HG02943 (cell line): ENCODE measurements at regions not wholly inside any gene's neighbourhood (a gene's known extent, or its start where the extent isn't known, plus 50 kb on each side); places are given as distances from the start of the nearest gene placed in this dataset.

ENCODE experiments used
- ATAC-seq: cut with Tn5 transposase; IDR thresholded peaks from one replicate; pipeline ENCODE4 v1.9.1; 2021; ENCODE audit warnings: mild to moderate bottlenecking, low read depth, moderate library complexity; ENCODE audit not compliant: unreplicated experiment

DNA sequence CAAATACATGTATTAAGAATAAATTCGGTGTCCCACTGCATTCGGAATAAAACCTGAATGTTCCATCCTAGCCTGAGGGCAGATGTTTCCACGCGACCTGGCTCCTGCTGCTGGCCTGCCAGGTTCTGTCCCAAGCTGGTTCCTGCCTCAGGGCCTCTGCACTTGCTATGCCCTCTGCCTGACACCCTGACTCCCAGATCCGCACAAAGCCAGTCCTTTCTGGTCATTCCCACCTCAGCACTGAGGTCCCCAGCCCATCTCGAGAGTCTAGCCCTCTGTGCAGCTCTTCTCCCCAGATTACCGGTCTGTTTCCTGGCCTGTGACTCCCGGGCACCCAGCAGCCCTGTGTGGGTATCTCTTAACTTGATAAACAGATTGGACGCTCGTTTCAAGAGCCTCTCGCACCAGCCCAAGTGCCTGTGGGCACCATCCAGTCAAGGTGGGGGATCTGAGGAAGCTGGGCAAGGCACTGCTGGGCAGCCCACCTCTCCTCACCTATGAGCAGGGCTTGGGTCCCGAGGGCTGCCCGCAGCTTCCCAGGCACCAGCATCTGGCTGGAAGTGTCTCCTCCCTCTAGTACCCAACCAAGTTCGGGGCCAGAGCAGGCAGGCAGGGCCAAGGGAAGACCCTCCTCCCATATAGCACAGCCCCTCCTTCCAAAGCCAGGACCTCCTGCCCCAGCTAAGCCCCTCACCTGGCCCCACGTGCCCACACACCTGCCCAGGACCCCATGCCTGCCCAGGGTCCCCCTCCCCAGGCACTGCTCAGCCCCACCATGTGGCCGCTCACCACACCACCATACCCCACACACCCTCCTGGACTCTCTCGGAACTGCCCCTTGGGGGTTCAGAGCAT is 132.2 kb downstream of the NCOR2 start:
- no peak for ATAC-seq

DNA sequence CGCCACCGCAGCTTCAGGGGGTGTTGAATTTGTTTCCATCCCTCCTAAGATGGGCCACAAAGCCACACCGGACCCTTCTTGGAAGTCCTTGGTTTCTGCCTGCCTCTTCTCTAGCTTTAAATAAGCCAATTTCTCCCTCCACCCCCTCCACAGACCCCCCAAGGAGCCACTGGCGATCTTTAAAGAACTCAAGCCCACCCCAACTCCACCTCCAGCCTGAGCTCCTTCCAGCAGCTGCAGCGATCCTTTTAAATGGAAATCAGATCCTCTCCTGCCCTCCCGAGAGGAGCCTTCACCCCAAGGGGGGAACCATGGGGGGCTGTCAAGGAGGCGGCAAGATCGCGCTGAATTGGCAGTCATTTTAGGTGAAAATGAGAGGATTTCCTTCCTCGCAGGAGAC is 133.1 kb downstream of the NCOR2 start:
- ATAC-seq, result no peak

DNA sequence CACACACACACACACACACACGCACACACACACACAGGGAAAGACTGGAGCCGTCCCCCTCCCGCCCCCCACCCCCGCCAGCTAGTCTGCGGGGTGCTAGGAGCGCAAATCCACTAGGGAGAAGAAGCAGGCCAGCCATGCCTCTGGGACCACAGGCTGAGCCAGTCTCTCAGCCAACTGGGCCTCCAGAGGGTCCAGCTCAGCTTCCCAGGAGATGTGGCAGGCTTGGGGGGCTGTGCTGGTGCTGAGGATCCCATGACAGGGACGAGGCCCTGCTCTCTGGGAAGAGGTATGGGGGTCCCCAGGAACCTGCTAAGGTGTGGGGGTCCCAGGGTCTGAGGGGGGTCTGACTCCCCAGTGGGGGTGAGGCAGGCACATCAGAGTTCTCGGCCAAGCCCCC is 133.5 kb downstream of the NCOR2 start:
- ATAC-seq, result no peak

DNA sequence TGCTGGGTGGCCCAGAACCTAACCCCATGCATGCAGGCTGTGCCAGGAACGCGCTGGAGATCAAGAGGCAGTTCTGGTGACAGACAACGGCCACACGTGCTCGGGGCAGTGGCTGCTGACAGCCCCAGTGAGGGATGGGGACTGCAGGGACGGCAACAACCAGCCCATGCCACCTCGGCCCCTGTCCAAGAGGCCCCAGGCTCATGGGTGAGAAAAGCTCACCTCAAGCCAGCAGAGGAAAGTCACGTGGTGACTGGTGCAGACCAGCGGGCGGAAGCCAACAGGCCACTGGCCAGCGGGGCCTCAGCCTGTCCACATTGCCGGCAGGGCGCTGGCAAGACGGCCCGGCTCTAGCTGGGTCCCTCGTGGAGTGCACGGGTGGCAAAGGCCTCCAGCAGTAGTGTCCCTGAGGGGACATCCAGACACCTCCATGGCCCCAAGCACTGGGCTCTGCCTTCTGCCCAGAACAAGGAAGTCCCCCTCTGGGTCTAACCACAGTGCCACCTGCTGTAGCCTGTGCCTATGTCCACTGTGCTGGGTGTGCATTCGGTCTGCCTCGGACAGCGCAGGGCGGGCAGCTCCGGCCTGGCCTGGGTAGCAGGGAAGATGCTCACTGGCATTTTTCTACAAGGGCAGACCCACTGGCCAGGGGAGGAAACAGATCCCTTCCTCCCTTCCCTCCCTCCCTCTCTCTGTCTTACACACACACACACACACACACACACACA is 134.1 kb downstream of the NCOR2 start:
- no peak for ATAC-seq

DNA sequence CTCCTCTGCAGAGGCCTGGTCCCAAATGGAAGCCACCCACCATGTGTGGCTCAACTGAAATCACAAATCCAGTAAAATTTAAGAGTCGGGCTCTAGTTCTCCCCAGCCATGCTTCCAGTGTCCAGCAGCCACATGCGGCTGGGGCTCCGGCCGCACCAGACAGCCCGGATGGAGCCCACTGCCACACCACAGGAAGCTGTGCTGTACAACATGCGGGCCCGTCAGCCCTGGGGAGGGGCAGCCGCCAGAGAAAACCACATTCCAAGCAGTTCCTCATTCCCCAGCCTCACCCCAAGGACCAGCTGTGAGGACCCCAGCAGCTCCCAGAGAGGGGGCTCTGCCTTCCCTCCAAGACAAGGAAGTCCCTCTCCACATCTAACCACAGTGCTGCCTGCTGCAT is 135.0 kb downstream of the NCOR2 start:
- ATAC-seq, result no peak

DNA sequence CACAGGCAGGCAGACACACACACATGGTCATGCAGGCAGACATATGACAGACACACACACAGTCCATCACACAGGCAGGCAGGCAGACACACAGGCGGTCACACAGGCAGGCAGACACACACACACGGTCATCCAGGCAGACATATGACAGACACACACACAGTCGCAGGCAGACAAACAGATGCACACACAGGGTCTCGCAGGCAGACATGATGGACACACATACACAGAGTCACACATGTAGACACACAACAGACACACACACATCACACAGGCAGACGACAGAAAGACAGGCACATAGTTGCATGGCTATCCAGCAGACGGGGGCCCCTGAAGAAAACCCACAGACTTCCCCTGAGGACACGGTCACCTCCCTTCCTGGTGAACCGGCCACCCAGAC is 135.4 kb downstream of the NCOR2 start:
- no peak for ATAC-seq

DNA sequence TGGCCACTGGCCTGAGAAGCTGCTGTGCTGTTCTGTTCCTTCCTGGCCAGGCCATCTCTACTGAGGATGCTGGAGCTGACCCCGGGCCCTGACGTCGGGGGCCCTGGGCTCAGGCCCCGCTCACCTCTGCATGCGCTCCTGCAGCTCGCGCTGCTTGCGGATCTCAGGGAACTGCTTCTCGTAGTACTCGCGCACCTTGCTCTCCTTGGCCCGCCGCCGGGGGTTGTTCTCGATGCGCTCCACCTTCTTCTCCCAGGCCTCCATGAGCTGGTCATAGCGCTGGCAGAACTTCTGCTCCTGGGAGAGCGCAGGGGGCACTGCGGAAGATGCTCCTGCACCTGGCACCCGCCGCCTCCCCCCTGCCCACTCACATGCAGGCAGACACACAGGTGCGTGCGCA is 135.6 kb downstream of the RFLNA start:
- ATAC-seq, result no peak

DNA sequence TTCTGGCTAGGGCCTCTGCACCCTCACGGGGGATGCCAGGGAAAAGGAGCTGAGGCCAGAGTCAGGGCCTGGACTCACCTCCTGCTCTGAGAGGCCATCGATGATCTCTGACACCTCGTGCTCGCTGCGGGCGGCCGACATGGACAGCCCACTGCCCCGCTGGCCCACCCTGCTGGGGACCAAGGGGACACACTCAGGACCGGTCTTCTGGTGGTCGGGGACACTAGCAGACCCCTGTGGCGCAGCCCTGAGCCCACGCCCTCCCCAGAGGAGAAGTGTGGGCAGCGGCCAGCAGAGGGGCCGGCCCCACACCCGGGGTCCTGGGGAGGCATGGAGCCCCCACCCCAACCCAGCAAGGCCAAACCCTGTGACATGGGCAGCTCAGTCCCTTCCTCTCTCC is 134.6 kb downstream of the RFLNA start:
- no peak for ATAC-seq

DNA sequence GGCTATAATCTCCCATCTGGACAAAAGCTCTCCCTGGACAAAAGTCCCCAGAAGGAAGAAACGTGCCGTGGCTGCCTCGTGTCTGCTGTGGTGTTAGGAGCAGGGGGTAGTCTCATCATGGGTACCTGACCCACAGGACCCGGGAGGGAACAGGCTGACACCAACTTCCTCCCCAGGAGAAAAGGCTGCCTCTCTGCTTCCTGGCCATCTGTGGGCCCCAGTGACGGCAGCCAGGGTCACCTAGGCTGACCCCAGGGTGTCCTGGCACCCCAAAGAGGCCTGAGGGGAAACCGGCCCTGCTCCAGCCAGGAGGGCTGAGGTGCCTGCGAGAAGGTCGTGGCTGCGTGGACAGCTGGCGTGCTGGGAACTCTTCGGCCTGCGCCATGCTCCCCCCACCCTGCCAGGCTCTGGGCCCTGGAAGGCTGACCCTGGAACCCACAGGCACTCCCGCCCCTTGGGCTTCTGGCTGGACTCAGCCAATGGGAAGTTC is 133.9 kb downstream of the RFLNA start:
- ATAC-seq, result no peak

DNA sequence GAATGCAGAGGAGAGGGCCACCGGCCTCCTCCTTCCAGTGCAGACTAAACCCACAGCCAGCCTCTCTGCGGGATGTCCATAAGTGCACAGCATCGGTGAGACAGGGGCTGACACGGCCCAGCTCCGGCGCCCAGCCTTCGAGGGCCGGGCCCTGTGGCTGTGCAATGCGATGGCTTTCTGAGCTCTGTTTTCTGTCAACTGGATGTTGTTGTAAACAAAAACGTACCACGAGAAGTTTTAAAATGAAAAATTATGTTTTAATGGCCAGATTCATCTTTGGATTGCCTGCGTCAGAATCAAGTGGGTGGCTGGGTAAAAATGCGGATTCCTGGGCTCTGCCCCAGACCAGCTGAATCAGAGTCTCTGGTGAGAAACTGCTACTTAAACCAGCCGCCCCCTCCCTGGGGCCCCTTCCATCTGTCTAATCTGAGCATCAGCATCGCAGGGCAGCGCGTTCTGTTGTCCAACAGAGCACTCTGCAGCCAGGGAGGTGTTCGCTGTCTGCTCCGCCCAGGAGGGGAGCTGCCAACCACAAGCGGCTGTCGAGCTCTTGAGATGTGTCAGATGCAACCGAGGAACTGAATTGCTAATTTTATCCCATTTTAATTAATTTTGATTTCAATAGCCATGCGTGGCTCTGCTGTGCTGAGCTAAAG is 133.4 kb downstream of the RFLNA start:
- no peak for ATAC-seq

DNA sequence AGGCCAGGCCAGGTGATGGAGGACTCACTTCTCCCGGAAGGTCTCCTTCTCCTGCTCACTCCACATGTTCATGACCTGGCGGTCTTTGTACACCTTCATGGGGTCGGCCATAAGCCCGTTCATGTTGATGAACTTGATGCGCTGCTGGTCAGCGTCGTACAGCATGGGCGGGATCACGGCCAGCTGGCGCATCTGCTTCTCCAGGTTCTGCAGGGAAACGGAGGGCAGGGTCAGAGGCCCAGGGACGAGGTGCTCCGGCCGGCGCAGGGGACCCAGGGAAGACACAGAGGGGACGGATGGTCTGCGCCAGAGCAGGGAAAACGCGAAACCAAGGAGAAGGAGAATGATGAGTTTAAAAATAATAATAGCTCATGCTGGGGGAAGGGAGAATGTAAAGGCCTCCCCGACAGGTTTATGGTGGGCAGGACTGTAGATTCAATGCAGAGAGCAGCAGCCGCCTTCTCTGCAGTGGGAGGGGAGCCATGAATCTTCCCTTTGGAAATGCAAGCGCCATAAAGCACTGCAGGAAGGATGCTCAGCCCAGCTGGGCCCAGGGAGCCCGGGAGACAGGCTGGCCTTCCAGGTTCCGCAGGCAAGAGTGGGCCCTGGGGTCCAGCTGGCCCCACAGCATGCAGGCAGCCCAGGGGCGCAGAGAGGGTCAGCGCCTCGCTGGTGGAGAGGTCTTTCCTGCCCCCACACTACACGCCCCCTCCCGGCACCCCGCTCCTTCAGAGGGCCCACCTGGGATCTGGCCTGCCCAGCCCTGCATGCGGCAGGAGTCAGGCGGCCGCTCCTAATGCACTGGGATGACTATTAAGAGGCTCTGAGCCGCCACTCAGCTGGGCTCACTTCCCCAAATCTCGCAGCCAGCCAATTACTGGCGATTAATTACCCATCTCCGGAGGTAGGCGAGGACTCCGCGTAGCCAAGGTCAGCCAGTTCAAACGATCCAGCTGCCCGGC is 132.0 kb downstream of the RFLNA start:
- ATAC-seq, result no peak

DNA sequence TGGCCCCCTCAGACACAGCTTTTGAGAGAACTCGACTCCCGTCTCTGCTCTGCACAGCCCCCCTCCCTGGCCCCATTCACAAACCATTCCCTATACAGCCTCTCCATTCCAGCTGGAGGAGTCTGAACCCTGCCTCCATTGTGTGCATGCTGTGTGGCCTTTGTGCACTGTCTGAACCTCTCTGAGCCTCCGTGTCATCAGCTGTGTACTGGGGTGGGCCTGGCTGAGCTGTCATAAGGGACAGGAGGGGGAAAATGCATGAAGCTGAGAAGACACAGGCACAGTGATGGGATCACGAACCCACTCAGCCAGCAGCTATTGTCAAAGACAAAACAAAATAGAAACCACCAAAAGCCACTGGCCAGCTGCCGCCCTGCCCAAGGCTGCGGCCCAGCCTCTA is 130.8 kb downstream of the RFLNA start:
- ATAC-seq, result no peak

DNA sequence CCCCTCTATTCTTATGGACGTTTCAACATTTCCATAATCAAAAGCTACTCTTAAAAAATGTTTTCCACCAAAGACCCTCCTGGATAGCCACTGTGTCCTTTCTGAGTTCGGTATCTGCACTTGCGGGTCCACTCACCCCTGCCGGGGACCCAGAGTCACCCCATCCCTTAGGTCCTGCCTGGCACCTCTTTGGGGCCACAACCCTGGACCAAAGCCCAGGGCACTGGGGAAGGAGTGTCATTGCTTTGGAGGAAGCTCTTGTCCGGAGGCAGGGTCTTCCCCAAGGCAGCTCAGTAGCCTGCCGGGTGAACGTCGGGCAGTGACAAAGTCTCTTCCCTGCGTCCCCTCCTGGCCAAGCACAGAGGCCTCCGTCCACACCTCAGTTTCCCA is 129.6 kb downstream of the RFLNA start:
- ATAC-seq, result no peak

DNA sequence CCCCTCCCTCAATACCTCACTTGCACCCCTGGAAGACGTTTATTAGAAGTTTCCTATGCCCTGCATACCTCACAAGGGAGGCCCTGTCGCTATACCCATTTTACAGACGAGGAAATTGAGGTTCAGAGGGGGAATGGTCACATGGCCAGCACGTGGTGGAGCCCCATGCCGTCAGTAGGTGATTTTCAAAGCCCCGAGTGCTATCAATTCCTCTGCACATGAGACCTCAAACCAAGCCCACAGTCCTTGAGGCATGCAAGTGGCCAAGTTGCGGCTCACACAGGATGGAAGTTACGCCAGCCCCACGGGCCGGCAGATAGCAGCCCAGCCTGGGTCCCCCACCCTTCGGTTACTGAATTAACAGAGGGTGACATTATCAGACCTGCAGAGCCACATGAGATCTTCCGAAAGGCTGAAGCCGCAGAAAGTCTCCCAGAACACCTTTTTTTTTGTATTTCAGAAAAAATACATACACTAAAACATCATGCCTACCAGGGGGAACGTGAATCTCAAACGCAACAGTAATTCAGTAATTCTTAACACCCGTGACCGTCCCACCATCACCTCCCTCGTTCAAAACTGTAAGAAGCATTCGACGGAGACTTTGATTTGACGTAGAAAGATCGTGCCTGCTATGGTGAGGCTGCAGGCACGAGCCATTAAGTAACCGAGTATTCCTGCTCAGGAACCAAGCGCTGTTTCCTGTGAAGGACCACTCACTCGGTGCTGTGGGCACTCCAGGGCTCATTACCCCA is 129.0 kb downstream of the RFLNA start:
- ATAC-seq, result no peak

DNA sequence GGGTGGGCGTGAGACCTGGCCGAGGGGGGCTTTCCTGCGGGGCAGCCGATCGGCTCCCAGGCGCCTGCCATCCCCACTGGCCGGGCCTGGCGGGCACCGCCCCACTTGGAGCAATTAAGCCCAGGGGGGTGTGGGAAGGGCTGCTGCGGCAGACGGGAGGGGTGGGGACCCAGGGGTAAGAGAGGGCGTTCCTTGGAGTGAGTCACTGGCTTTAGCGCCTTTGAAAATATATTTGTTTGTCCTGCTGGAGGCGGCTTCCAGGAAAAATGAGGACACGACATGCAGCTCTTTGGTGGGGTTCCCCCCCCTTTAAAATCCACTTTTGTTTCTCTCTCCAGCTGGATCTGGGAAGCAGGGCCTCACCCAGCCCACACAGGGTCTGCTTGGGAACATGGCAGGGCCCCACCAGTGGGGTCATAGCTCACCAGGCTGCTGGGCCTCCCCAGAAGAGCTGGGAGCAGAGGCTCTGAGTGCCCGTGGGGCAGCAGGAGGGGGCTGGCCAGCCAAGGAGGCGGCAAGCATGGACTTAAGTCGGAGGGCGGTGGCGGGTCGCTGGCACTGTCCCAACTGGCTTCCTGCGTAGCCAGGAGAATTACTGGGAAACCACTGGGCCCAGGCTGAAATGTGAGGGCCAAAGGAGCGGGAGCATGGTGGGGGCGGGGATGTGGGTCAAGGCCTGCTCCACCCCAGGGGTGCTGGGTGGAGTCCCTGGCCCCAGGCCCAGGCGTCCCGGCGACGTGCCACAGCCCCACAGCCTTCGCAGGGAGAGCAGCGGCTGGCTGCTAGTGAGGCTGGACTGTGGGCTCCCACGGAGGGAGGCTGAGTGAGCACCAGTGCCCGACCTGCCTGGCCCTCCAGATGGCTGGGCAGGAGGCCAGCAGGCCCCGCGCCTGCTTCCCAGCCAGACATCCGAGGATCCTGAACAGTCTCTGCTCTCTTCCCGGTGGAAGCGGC is 128.0 kb downstream of the RFLNA start:
- ATAC-seq, result no peak

DNA sequence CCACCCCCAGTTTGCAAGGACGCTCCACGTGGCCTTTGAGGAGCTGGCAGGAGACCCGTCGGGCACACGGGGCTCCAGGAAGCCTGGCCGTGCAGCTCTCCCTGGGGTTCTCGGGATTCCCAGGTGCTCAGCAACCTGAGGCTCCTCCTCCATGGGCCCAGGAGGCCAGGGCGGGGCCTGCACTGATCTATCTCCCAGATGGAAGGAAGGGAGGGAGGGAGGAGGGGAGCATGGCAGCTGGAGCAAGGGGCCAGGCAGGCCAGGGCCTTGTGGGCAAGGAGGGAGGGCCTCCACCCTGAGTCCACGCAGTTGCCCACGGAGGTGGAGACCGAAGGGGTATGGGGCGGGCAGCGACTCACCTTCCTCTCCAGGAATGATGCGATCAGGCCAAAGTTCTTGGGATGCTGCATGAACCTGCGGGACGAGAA is 127.3 kb downstream of the RFLNA start:
- no peak for ATAC-seq

DNA sequence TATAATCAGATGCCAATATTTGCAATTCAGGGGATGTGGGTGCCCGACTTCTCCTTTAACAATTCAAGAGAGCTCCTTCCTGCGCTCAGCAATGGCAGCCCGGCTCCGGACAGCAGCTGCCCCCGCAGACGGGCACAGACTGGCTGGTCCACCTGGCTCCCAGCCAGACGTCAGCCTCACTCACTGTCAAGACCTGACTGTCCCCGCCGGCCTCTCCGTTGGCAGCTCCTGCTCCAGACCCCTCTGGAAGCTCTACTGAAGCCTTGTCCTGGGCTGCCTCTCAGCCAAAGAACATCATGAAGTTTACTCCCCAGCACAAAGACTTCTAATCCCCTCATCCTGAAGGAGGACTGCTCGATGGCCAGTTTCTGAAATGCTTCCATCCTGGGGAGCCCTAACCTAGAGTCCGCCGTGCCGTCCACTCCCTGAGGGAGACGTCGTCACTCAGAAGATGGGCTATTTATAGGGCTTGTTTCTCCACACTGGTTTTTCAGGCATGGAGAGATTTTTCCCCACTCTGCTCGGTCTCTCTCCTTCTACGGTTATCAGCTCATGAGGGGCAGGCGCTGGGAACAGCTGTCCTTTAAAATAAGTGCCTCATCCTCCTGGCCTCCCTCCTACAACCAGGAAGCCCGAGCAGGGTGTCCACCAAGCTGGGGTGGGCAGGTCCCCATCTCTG is 126.2 kb downstream of the RFLNA start:
- ATAC-seq, result no peak
